Stromal cell of bone marrow (primary cell): ENCODE measurements at regions not wholly inside any gene's neighbourhood (a gene's known extent, or its start where the extent isn't known, plus 50 kb on each side); places are given as distances from the start of the nearest gene placed in this dataset.

Source experiments
- DNase-seq: peaks from one replicate; pipeline ENCODE4 v3.0.0-alpha.2; 2012; ENCODE audit warnings: low read depth

GRCh38 chr20:52921340-52921739 lies 50.8 kb upstream of the TSHZ2 start:
- no peak for DNase-seq

DNA sequence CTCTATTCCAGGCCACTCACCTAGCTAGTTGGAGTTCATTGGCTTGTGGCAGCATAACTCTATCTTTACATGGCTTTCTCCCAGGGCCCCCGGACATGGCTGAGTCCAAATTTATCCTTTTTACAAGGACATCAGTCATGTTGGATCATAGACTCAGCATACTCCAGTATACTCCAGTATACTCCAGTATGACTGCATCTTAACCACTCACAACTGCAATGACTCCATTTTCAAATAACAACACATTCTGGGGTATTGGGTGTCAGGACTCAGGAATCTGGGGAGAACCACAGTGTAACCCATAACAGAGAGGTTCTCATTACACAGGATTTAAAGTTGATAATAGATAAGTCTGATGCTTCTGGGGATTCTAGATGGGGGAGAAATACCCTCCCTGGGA lies 53.8 kb upstream of the TSHZ2 start:
- no peak for DNase-seq

DNA sequence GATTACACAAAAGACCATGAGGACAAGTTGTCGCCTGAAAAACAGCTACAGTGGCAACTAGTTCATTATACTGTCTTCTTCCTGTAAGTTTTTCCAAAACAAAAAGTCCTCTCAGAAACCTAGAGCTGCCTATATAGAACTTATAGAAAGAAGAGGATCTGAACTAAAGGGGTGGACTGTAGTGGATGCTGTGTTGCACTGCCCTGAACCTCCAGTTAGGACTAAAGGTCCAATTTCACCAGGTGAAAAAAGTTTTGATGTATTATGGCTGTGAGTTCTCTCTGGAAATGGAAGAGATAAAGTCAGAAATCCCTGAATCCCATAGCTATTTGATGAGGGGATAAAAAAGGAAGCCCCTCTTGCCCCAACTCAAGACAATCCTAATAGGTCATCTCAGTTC lies 56.6 kb upstream of the TSHZ2 start:
- no peak for DNase-seq

DNA sequence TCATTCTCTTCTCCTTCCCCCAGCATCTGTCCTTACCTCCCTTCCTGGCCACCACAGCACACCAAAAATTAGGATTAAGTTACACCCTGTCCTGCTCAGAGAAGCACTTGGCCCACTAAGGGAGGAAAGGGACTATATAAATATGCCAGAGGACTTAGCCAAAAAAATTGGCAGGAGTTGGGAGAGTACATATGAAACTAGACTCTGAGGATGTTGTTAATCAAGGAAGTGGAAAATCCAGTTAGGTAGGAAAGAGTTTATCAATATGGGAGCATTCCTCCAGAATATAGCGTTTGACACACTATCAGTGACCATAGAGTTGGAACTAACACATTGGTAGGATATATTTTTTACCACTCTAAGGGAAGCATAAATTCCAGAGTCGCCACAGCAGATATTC lies 57.3 kb upstream of the TSHZ2 start:
- no peak for DNase-seq

GRCh38 chr20:52913650-52914387 lies 58.3 kb upstream of the TSHZ2 start:
- no peak for DNase-seq

- DNase-seq = no peak
These were observed 66.7 kb upstream of the TSHZ2 start for GRCh38 chr20:52905241-52905994.

GRCh38 chr20:52904837-52905236 lies 67.3 kb upstream of the TSHZ2 start:
- no peak for DNase-seq

DNA sequence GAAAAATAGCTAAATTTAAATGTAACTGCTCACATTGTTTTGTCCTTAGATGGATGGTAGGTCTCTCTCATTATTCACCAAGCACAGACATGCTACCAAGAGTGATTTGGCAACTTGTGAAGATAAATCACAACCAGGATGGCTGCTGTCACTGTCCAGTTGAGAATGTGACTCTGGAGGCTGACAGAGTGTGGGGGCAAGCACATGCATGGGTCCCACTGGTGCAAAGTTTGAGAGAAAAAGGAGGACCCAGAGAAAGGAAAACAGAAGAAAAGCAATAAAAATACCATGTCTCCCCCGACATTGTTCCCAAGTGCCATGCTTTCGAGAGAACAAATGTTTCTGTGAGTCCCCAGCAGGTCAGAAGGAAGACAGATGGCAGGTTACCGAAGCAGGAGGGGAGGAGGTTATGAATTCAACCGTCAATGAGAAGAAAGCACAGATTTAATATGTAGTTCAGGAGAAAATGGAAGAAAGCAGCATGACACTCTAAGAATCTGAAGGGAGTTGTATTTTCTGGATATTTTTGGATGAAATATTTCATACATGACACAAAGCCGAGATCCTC lies 73.0 kb upstream of the TSHZ2 start:
- no peak for DNase-seq

DNA sequence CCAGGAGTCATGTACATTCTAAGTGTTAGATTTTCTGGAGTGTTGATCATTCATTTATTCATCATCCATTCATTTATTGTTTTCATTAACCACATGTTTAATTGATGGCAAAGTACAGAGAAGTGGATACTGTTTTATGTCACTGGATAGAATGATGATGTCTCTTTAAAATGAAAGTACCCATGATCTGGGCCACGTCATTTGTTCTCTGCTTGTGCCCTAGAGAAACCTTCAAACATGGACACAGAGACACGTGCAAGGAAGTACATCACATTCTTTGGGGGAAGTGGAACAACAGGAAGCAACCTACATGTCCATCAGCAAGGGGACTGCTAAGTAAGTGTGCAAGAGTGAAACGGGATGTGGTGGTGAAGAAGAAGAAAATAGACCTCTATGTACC lies 75.8 kb upstream of the TSHZ2 start:
- no peak for DNase-seq

GRCh38 chr20:52895701-52896100 lies 76.5 kb upstream of the TSHZ2 start:
- no peak for DNase-seq

DNA sequence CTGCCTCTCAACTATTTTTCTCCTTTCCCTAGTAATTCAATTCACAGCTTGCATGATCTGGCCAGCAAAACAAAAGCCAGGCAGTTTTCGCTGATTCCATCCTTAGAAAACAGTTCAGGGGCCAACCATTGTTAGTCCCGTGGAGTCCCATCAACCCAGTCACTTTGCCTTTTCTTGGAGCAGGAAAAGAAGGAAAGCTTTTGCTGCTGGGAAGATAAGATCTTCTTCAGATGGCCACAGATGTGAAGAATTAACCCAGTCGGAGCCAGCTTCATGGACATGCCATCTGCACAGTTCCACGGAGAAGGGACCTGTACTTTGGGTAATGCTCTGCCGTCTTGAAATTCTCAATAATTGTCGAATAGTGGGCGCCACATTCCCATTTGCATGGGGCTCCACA lies 76.9 kb upstream of the TSHZ2 start:
- DNase-seq = no peak

DNA sequence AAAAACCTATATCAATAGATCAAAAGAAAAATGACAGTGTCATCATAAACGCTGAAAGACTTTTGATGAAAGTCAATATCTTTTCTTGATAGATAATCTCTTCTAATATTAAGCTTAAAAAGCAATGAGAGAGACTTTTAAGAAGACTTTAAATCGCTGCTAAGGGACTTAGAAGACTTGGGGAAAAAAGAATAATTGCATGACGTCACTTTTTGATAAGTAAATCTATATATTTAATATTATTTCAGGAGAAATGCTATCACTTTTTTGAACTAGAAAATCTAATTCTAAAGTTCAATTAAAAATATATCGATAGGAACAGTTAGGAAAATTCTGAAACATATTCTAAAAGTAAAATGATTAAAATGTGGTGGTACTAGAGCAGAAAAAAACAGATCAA lies 78.7 kb upstream of the TSHZ2 start:
- no peak for DNase-seq

- DNase-seq = no peak
These were observed 80.1 kb upstream of the TSHZ2 start for GRCh38 chr20:52892023-52892422.

DNA sequence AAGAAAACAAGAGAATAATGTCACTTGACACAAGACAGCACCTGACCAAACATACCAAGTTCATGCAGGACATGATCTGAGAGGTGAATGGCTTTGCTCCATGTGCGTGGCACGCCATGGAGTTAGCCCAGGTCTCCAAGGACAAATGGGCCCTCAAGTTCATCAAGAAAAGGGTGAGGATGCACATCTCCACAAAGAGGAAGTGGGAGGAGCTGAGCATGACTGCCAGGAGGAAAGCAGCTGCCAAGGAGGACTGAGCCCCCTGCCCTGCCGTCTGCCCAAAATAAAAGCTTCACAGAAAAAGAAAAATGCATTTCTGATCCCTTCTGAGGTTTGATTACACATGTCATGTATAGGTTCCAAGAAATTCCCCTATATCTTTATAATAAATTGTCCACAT lies 82.0 kb upstream of the TSHZ2 start:
- no peak for DNase-seq

- DNase-seq = peak; percentile 69
These were observed 82.9 kb upstream of the TSHZ2 start for GRCh38 chr20:52889225-52889624.

- no peak for DNase-seq
These were observed 84.1 kb upstream of the TSHZ2 start for GRCh38 chr20:52888096-52888495.

- DNase-seq = no peak
These were observed 91.2 kb upstream of the TSHZ2 start for GRCh38 chr20:52880997-52881396.

DNA sequence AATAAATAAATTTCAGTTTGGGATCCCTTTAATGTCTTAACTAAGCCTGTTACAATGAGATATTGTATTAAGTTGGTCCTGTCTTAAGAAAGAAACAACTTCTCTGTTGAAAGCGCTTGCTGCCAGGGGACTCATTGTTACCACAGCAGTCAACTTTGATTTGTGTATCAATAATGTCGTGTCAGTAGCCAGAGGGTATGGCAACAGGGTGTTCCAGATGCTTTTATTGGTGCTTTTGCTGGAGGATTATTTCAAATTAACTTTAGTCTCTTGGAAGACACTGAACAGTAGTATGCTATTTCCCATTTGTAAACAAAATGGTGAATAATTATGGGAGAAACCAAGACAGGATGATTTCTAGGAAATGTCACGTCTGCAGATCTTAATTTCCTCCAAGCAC lies 91.9 kb upstream of the TSHZ2 start:
- no peak for DNase-seq

DNA sequence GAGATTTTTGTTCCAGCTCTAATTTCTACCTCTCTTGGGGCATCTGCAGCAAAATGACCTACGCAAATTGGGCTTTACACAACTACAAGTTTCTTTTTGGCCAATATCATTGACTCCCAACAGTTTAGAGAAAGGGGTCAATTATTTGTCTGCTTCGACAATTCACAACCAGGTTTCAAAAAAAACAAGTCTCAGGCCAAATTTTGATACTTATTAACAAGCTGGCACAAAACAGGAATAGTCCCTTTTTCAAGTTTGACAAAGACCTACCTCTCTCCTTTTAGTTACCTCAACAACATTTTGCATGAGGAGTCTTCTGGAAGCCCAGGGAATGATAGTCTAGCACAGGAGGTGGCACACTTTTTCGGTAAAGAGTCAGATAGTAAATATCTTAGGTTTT lies 97.9 kb upstream of the TSHZ2 start:
- DNase-seq = no peak

DNA sequence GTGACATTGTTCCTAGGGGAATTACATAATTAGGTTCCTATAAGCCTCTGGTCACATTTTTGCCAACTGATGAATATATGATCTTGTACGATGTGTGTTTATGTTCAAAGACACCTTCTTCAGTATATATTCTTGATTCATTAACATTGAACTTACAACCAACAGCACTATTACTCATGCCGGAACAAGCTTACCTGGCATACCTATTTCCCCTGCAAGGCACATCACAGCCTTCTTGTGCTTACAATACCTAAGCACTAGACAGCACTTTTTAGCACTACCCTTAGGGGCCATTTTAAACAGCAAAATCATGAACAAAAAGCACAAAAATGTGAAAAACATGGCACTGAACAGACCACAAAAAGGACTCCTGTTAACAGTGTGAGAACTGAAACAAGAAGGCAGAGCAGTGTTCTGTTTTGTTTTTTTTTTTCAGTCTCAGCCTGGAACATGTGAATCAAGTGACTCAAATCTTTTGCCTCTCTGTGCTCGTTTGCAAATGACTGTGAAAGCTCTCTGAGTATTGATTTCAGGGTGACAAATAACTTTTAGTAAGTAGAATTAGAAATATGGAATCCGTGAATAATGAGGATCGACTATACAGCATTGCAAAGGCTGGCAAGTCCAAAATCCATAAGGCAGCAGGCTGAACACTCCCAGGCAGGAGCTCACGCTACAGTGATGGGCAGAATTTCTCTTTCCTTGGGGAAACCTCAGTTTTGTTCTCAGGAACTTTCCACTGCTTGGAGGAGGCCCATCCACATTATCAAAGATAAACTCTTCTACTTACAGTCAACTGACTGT lies 102.3 kb upstream of the TSHZ2 start:
- no peak for DNase-seq

GRCh38 chr20:52869276-52869675 lies 102.9 kb upstream of the TSHZ2 start:
- DNase-seq = no peak

DNA sequence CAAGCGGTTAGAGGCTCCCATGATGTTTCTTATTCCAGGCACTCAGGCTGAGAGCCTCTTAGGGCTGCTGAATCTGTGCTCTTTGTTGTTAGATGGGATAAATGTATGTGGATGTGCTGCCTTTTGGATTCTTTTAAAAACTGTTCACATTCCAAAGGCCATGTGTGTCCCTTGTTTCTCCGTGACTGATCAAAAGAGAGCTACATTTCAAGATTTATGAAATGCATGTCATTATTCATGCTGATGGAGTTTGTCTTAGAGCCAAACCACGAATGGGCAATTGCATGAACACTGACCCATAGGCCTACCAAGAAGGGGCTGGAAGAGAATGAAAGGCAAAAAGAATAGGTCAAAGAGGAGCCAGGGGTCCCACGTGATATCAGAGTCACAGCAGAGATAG lies 104.9 kb upstream of the TSHZ2 start:
- no peak for DNase-seq
